Activated CD4-positive, alpha-beta memory T cell treated with anti-CD3 and anti-CD28 coated beads for 36 hours (primary cell): ENCODE measurements at regions not wholly inside any gene's neighbourhood (a gene's known extent, or its start where the extent isn't known, plus 50 kb on each side); places are given as distances from the start of the nearest gene placed in this dataset.
"Not testable (repeated sequence)": the region's sequence is repeated elsewhere in the genome, so short reads cannot be mapped to it uniquely, and the experiment has no call there.

Experiments used
- CTCF ChIA-PET: fragments of 350-600 bp; sonication (Branson Sonifier 250); formaldehyde crosslinking; loops from one replicate; lab custom pipeline; 2021; ENCODE audit warnings: antibody characterized with exemption, inconsistent platforms; lab: Charles Lee
- POLR2A ChIA-PET: fragments of 350-600 bp; sonication (Branson Sonifier 250); formaldehyde crosslinking; loops from one replicate; lab custom pipeline; 2021; ENCODE audit warnings: antibody characterized with exemption; lab: Charles Lee
- DNase-seq: peaks from one replicate; pipeline ENCODE4 v3.0.0-alpha.2; 2020
- H3K27ac Mint-ChIP-seq: one replicate; pipeline ENCODE4 v1.8.0; 2021; ENCODE audit warnings: mixed read lengths
- H3K27me3 Mint-ChIP-seq: one replicate; pipeline ENCODE4 v1.8.0; 2021; ENCODE audit warnings: mixed read lengths
- H3K36me3 Mint-ChIP-seq: one replicate; pipeline ENCODE4 v1.8.0; 2021; ENCODE audit warnings: mixed read lengths
- H3K4me1 Mint-ChIP-seq: one replicate; pipeline ENCODE4 v1.8.0; 2021; ENCODE audit warnings: low read depth, mixed read lengths
- H3K4me3 Mint-ChIP-seq: one replicate; pipeline ENCODE4 v1.8.0; 2021; ENCODE audit warnings: mild to moderate bottlenecking, mixed read lengths
- H3K9me3 Mint-ChIP-seq: one replicate; pipeline ENCODE4 v1.8.0; 2021; ENCODE audit warnings: mixed read lengths
- intact Hi-C: fragments of 100-400 bp; cut with micrococcal nuclease; formaldehyde crosslinking; loops from one replicate; pipeline ENCODE4 v1.15.1; 2023

GRCh38 chr5:15377573-15378340 is 122.2 kb upstream of the FBXL7 start:
- Mint-ChIP-seq H3K4me1 (no peaks in the 10 kb centered on the region), H3K36me3 (no peaks in the 10 kb centered on the region), H3K9me3 (no peaks in the 10 kb centered on the region), H3K27ac (no peak overlapping the region), H3K27me3 (no peaks in the 10 kb centered on the region), H3K4me3 (no peak overlapping the region)
- POLR2A ChIA-PET = no interaction called here
- CTCF ChIA-PET = no interaction called here
- DNase-seq = no peak
- intact Hi-C loops = no loop called here

DNA sequence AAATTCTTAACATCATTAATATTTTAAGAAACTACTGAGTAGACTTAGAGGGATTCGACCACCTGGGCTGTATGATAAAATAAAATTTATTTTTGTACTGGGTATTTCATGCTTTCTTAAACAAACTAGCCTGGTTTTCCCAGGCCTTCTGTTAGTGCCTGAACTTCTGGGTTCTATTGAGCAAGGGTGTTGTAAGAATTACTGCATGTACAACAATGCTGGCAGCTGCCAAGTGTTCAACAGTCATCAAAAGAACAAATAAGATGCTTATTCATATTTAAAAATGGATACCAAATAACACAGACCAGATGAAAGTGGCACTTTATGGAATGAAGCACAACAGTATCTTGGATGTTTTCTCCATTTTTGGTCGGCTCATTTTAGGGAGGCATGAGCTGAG is 123.2 kb upstream of the FBXL7 start:
- H3K27me3 Mint-ChIP-seq = no peaks in the 10 kb centered on the region
- H3K4me1 Mint-ChIP-seq = no peaks in the 10 kb centered on the region
- H3K4me3 Mint-ChIP-seq = no peak overlapping the region
- intact Hi-C loops = no loop called here
- no peak for DNase-seq
- no peak overlapping the region for H3K27ac Mint-ChIP-seq
- ChIA-PET CTCF (no interaction called here), POLR2A (no interaction called here)
- no peaks in the 10 kb centered on the region for H3K9me3 Mint-ChIP-seq
- H3K36me3 Mint-ChIP-seq = no peaks in the 10 kb centered on the region

DNA sequence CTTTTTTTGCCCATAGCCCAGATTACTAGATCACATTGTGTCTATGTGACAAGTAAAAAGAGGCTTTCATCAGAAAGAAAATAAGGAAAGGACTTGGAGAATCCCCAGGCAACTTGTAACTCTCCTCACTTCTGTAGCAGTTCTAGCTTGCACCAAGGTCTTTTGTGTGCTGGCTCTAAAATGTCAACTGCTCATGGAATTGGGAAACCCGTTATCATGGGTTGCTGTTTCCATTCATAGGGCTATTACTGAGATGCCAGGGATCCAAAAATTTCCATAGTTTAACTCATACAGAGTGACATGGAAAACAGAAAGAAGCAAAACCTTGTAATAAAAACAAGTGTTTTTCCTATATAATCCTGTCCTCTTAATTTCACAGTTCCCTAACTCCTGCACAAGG is 123.9 kb upstream of the FBXL7 start:
- intact Hi-C loops = no loop called here
- Mint-ChIP-seq H3K9me3 (no peaks in the 10 kb centered on the region), H3K4me3 (no peak overlapping the region), H3K27me3 (no peaks in the 10 kb centered on the region), H3K27ac (no peak overlapping the region), H3K4me1 (no peaks in the 10 kb centered on the region), H3K36me3 (no peaks in the 10 kb centered on the region)
- no peak for DNase-seq
- ChIA-PET POLR2A (no interaction called here), CTCF (no interaction called here)

- intact Hi-C loops = no loop called here
- Mint-ChIP-seq H3K9me3 (no peaks in the 10 kb centered on the region), H3K27me3 (no peaks in the 10 kb centered on the region), H3K27ac (no peak overlapping the region), H3K4me1 (no peaks in the 10 kb centered on the region), H3K36me3 (no peaks in the 10 kb centered on the region), H3K4me3 (no peak overlapping the region)
- DNase-seq = no peak
- ChIA-PET CTCF (no interaction called here), POLR2A (interaction anchor here (0.6 kb wide), 1 partner anchor 50 kb away, joined by 3 read pairs; no protein-coding TSS in a partner anchor)
Observed at GRCh38 chr5:15375559-15375958, 124.4 kb upstream of the FBXL7 start.

GRCh38 chr5:15374886-15375285 is 125.1 kb upstream of the FBXL7 start:
- H3K4me1 Mint-ChIP-seq = no peaks in the 10 kb centered on the region
- no peaks in the 10 kb centered on the region for H3K36me3 Mint-ChIP-seq
- intact Hi-C loops = no loop called here
- H3K4me3 Mint-ChIP-seq = no peak overlapping the region
- no peaks in the 10 kb centered on the region for H3K9me3 Mint-ChIP-seq
- H3K27me3 Mint-ChIP-seq = no peaks in the 10 kb centered on the region
- H3K27ac Mint-ChIP-seq = no peak overlapping the region
- CTCF ChIA-PET = no interaction called here
- POLR2A ChIA-PET = interaction anchor here (0.6 kb wide), 1 partner anchor 51 kb away, joined by 3 read pairs; no protein-coding TSS in a partner anchor
- DNase-seq = no peak

- CTCF ChIA-PET = no interaction called here
- no peaks in the 10 kb centered on the region for H3K36me3 Mint-ChIP-seq
- intact Hi-C loops = no loop called here
- POLR2A ChIA-PET = no interaction called here
- DNase-seq = no peak
- no peak overlapping the region for H3K4me3 Mint-ChIP-seq
- no peak overlapping the region for H3K27ac Mint-ChIP-seq
- no peaks in the 10 kb centered on the region for H3K4me1 Mint-ChIP-seq
- peaks cover 2% of the 10 kb centered on the region for H3K9me3 Mint-ChIP-seq
- H3K27me3 Mint-ChIP-seq = no peaks in the 10 kb centered on the region
Observed at GRCh38 chr5:15373151-15373550, 126.8 kb upstream of the FBXL7 start.

DNA sequence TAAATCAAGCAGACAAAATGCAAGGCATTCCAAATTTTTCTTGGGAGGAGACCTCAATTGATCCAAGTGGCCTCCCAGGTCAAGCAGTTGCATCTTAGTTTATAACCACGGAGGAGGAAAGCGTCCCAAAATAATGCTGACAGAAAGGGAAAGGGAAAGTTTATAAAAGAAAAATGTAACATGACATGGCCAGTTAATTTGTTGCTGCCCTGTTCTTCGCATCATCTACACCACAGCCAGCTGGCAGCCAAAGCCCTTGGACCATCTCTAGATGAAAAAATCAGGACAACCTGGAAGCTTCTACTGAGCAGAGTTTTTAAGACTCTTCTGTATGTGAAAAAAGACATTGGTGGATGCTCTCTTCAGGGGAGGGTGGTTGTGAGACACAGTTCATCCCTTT is 128.8 kb upstream of the FBXL7 start:
- POLR2A ChIA-PET = no interaction called here
- CTCF ChIA-PET = no interaction called here
- no peak for DNase-seq
- Mint-ChIP-seq H3K27ac (no peak overlapping the region), H3K36me3 (no peaks in the 10 kb centered on the region), H3K27me3 (no peaks in the 10 kb centered on the region), H3K4me3 (no peak overlapping the region), H3K9me3 (peaks cover 5% of the 10 kb centered on the region), H3K4me1 (no peaks in the 10 kb centered on the region)
- intact Hi-C loops = no loop called here

GRCh38 chr5:15368835-15369234 is 131.1 kb upstream of the FBXL7 start:
- Mint-ChIP-seq H3K4me3 (no peak overlapping the region), H3K27me3 (no peaks in the 10 kb centered on the region), H3K36me3 (no peaks in the 10 kb centered on the region), H3K4me1 (no peaks in the 10 kb centered on the region), H3K9me3 (peaks cover 5% of the 10 kb centered on the region), H3K27ac (no peak overlapping the region)
- ChIA-PET POLR2A (no interaction called here), CTCF (no interaction called here)
- intact Hi-C loops = no loop called here
- no peak for DNase-seq

DNA sequence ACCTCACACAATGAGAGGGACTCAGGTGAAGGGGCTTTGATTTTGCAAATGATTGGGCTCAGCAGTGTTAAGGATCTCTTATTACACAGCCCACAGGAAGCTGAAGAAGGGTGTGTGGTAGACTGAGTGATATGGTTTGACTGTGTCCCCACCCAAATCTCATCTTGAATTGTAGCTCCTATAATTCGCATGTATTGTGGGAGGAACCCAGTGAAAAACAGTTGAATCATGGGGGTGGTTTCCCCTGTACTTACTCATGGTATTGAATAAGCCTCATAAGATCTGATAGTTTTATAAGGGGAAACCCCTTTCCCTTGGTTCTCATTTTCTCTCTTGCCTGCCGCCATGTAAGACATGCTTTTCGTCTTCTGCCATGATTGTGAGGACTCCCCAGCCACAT is 132.5 kb upstream of the FBXL7 start:
- DNase-seq = no peak
- POLR2A ChIA-PET = no interaction called here
- H3K36me3 Mint-ChIP-seq = no peaks in the 10 kb centered on the region
- CTCF ChIA-PET = no interaction called here
- no peaks in the 10 kb centered on the region for H3K27me3 Mint-ChIP-seq
- intact Hi-C loops = no loop called here
- H3K27ac Mint-ChIP-seq = no peak overlapping the region
- no peaks in the 10 kb centered on the region for H3K4me1 Mint-ChIP-seq
- H3K4me3 Mint-ChIP-seq = no peak overlapping the region
- peaks cover 5% of the 10 kb centered on the region for H3K9me3 Mint-ChIP-seq

- POLR2A ChIA-PET = no interaction called here
- no peaks in the 10 kb centered on the region for H3K27me3 Mint-ChIP-seq
- H3K4me1 Mint-ChIP-seq = no peaks in the 10 kb centered on the region
- CTCF ChIA-PET = no interaction called here
- intact Hi-C loops = no loop called here
- no peak overlapping the region for H3K4me3 Mint-ChIP-seq
- H3K9me3 Mint-ChIP-seq = peaks cover 5% of the 10 kb centered on the region
- no peak overlapping the region for H3K27ac Mint-ChIP-seq
- DNase-seq = no peak
- H3K36me3 Mint-ChIP-seq = no peaks in the 10 kb centered on the region
Observed at GRCh38 chr5:15366676-15367391, 133.1 kb upstream of the FBXL7 start.

DNA sequence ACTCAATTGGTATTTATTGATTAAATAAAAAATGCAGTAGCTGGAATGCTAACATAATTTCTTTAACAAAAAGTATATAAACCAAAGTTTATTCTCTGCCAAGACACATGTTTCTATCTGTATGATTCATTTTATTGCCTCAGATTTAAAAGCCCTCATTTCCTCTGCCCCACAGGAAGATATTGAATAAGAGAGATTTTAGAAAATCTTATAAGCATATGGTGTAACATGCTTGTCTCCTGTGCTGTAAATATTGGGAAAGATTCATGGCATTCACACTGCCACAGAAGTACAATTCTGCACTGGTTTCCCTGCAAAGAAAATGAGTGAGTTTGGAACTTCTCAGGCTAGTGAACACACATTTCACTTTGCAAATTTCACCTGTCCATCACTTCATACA is 134.9 kb upstream of the FBXL7 start:
- Mint-ChIP-seq H3K36me3 (no peaks in the 10 kb centered on the region), H3K9me3 (peaks cover 5% of the 10 kb centered on the region), H3K27ac (no peak overlapping the region), H3K4me1 (no peaks in the 10 kb centered on the region), H3K4me3 (no peak overlapping the region), H3K27me3 (no peaks in the 10 kb centered on the region)
- ChIA-PET POLR2A (no interaction called here), CTCF (no interaction called here)
- no peak for DNase-seq
- intact Hi-C loops = no loop called here

- Mint-ChIP-seq H3K36me3 (no peaks in the 10 kb centered on the region), H3K4me1 (no peaks in the 10 kb centered on the region), H3K9me3 (peaks cover 3% of the 10 kb centered on the region), H3K27ac (no peak overlapping the region), H3K4me3 (no peak overlapping the region), H3K27me3 (no peaks in the 10 kb centered on the region)
- ChIA-PET POLR2A (no interaction called here), CTCF (no interaction called here)
- intact Hi-C loops = no loop called here
- DNase-seq = no peak
Observed at GRCh38 chr5:15363601-15364000, 136.4 kb upstream of the FBXL7 start.

DNA sequence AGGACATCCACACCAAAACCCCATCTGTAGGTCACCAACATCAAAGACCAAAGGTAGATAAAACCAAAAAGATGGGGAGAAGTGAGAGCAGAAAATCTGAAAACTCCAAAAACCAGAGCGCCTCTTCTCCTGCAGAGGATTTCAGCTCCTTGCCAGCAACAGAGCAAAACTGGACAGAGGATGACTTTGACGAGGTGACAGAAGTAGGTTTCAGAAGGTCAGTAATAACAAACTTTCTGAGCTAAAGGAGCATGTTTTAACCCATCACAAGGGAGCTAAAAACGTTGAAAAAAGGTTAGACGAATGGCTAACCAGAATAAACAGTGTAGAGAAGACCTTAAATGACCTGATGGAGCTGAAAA is 142.9 kb upstream of the FBXL7 start:
- DNase-seq, H3K4me1 Mint-ChIP-seq, H3K4me3 Mint-ChIP-seq, H3K27ac Mint-ChIP-seq, CTCF ChIA-PET, H3K36me3 Mint-ChIP-seq, POLR2A ChIA-PET, intact Hi-C loops, H3K9me3 Mint-ChIP-seq, H3K27me3 Mint-ChIP-seq: not testable (repeated sequence)
